Activated T-cell treated with anti-CD3 and anti-CD28 coated beads for 24 hours (primary cell): ENCODE measurements at regions not wholly inside any gene's neighbourhood (a gene's known extent, or its start where the extent isn't known, plus 50 kb on each side); places are given as distances from the start of the nearest gene placed in this dataset.

Experiments used
- DNase-seq: peaks from one replicate; pipeline ENCODE4 v3.0.0-alpha.2; 2020; ENCODE audit warnings: low read depth

- no peak for DNase-seq
These were observed 123.9 kb upstream of the TMPRSS2 start for GRCh38 chr21:41631564-41632461.

GRCh38 chr21:41630917-41631316 is 123.0 kb upstream of the TMPRSS2 start:
- DNase-seq: no peak

GRCh38 chr21:41630249-41630648 is 122.3 kb upstream of the TMPRSS2 start:
- DNase-seq: no peak

GRCh38 chr21:41628256-41628655 is 120.3 kb upstream of the TMPRSS2 start:
- no peak for DNase-seq

- no peak for DNase-seq
These were observed 119.5 kb upstream of the TMPRSS2 start for GRCh38 chr21:41627428-41627827.

GRCh38 chr21:41626021-41626420 is 118.1 kb upstream of the TMPRSS2 start:
- no peak for DNase-seq

GRCh38 chr21:41625428-41625827 is 117.5 kb upstream of the TMPRSS2 start:
- DNase-seq: no peak

- no peak for DNase-seq
These were observed 116.8 kb upstream of the TMPRSS2 start for GRCh38 chr21:41624674-41625310.

GRCh38 chr21:41623945-41624344 is 116.0 kb upstream of the TMPRSS2 start:
- DNase-seq: no peak

GRCh38 chr21:41622831-41623548 is 115.0 kb upstream of the TMPRSS2 start:
- DNase-seq: peak; percentile 2

GRCh38 chr21:41622201-41622600 is 114.2 kb upstream of the TMPRSS2 start:
- DNase-seq: no peak

- no peak for DNase-seq
These were observed 113.6 kb upstream of the TMPRSS2 start for GRCh38 chr21:41621513-41621912.

- DNase-seq: no peak
These were observed 113.0 kb upstream of the TMPRSS2 start for GRCh38 chr21:41620982-41621381.

- DNase-seq: no peak
These were observed 112.6 kb upstream of the TMPRSS2 start for GRCh38 chr21:41620541-41620940.

- DNase-seq: no peak
These were observed 108.2 kb upstream of the TMPRSS2 start for GRCh38 chr21:41616031-41616591.

- no peak for DNase-seq
These were observed 107.7 kb upstream of the TMPRSS2 start for GRCh38 chr21:41615613-41616012.

- no peak for DNase-seq
These were observed 106.6 kb upstream of the TMPRSS2 start for GRCh38 chr21:41614511-41614910.

GRCh38 chr21:41613533-41613909 is 105.6 kb upstream of the TMPRSS2 start:
- no peak for DNase-seq

- DNase-seq: peak; percentile 7
These were observed 104.9 kb upstream of the TMPRSS2 start for GRCh38 chr21:41612674-41613532.

- no peak for DNase-seq
These were observed 104.1 kb upstream of the TMPRSS2 start for GRCh38 chr21:41611966-41612606.

- no peak for DNase-seq
These were observed 103.5 kb upstream of the TMPRSS2 start for GRCh38 chr21:41611441-41611840.
